Hepatocyte (in vitro differentiated cells): ENCODE measurements at regions not wholly inside any gene's neighbourhood (a gene's known extent, or its start where the extent isn't known, plus 50 kb on each side); places are given as distances from the start of the nearest gene placed in this dataset.
"Not testable (repeated sequence)": the region's sequence is repeated elsewhere in the genome, so short reads cannot be mapped to it uniquely, and the experiment has no call there.

ENCODE experiments used
- DNase-seq: peaks from one replicate; pipeline ENCODE4 v3.0.0-alpha.2; 2016; ENCODE audit warnings: low spot score
- H2AFZ ChIP-seq: fragments of 200-600 bp; sonication (generic); 2 replicates; pipeline ENCODE4 v1.6.0; 2016; ENCODE audit warnings: antibody characterized with exemption, mild to moderate bottlenecking
- H3K27ac ChIP-seq: fragments of 200-600 bp; sonication (generic); 2 replicates; pipeline ENCODE4 v1.5.1; 2016; ENCODE audit warnings: mild to moderate bottlenecking
- H3K27me3 ChIP-seq: fragments of 200-600 bp; sonication (generic); 2 replicates; pipeline ENCODE4 v1.6.1; 2016
- H3K36me3 ChIP-seq: fragments of 200-600 bp; sonication (generic); replicated peaks from 2 replicates; pipeline ENCODE4 v1.5.1; 2016; ENCODE audit warnings: low read depth; ENCODE audit not compliant: insufficient read depth
- H3K4me1 ChIP-seq: fragments of 200-600 bp; sonication (generic); 2 replicates; pipeline ENCODE4 v1.5.1; 2016; ENCODE audit warnings: mild to moderate bottlenecking, moderate library complexity; ENCODE audit not compliant: insufficient read depth
- H3K4me2 ChIP-seq: fragments of 200-600 bp; sonication (generic); 2 replicates; pipeline ENCODE4 v1.6.0; 2016
- H3K4me3 ChIP-seq: fragments of 200-600 bp; sonication (generic); 2 replicates; pipeline ENCODE4 v1.5.1; 2016; ENCODE audit warnings: mild to moderate bottlenecking
- H3K79me2 ChIP-seq: fragments of 200-600 bp; sonication (generic); 2 replicates; pipeline ENCODE4 v1.6.0; 2017; ENCODE audit warnings: mild to moderate bottlenecking
- H3K9me2 ChIP-seq: fragments of 200-600 bp; sonication (generic); replicated peaks from 2 replicates; pipeline ENCODE4 v1.6.0; 2017; ENCODE audit warnings: mild to moderate bottlenecking; ENCODE audit not compliant: insufficient read depth
- H3K9me3 ChIP-seq: fragments of 200-600 bp; sonication (generic); 2 replicates; pipeline ENCODE4 v1.5.1; 2016; ENCODE audit warnings: low read depth, mild to moderate bottlenecking
- H4K20me1 ChIP-seq: fragments of 200-600 bp; sonication (generic); 2 replicates; pipeline ENCODE4 v1.6.0; 2016; ENCODE audit warnings: mild to moderate bottlenecking; ENCODE audit not compliant: insufficient read depth, poor library complexity, severe bottlenecking
- WGBS: methylation state at CpG from one replicate; pipeline ENCODE4 v1.1.6; 2016; ENCODE audit warnings: low lambda C conversion rate; ENCODE audit errors: missing lambda C conversion rate; 5-methylcytosine and 5-hydroxymethylcytosine counted together

DNA sequence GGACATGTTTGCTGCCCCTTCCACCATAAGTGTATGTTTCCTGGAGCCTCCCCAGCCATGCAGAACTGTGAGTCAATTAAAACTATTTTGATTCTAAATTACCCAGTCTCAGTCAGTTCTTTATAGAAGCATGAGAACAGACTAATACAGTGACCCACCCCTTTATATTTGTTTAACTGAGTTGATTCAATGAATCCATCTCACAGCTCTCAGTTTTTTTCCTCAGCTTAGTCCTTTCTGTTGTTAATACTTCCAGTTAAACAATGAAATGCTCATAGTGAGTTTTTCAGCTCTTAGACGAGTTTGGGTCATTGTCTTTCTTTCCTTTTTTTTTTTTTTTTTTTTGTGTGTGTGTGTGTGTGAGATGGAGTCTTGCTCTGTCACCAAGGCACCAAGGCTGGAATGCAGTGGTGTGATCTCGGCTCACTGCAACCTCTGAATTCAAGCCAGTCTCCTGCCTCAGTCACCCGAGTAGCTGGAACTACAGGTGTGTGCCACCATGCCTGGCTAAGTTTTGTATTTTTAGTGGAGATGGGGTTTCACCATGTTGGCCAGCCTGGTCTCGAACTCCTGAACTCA lies 627.4 kb downstream of the SPATA31A7 start:
- not testable (repeated sequence) for H3K9me3 ChIP-seq

GRCh38 chr9:61853624-61854259 lies 663.9 kb downstream of the SPATA31A7 start:
- not testable (repeated sequence) for H4K20me1 ChIP-seq, H2AFZ ChIP-seq, H3K4me1 ChIP-seq, H3K9me2 ChIP-seq, H3K27ac ChIP-seq, H3K36me3 ChIP-seq, DNase-seq, H3K27me3 ChIP-seq, H3K9me3 ChIP-seq, H3K4me3 ChIP-seq, H3K79me2 ChIP-seq
- peak overlapping the region; percentile 62 for H3K4me2 ChIP-seq
- WGBS = 28% methylated on average over 18 of the region's 40 CpGs

More for the DNA sequence above, 627.4 kb downstream of the SPATA31A7 start:
- not testable (repeated sequence) for H3K27ac ChIP-seq, H3K4me3 ChIP-seq, H3K27me3 ChIP-seq, H3K36me3 ChIP-seq, DNase-seq, H3K79me2 ChIP-seq, H3K4me2 ChIP-seq, H3K4me1 ChIP-seq, H2AFZ ChIP-seq, H3K9me2 ChIP-seq, H4K20me1 ChIP-seq
- WGBS = no CpG with 5 or more reads among the region's 4 CpGs

- not testable (repeated sequence) for H3K79me2 ChIP-seq, H3K36me3 ChIP-seq, H4K20me1 ChIP-seq, H3K9me2 ChIP-seq, H3K4me1 ChIP-seq, H3K27ac ChIP-seq, H3K27me3 ChIP-seq, H3K9me3 ChIP-seq, H2AFZ ChIP-seq, H3K4me3 ChIP-seq, DNase-seq
- no CpG with 5 or more reads among the region's 21 CpGs for WGBS
- peak overlapping the region; percentile 62 for H3K4me2 ChIP-seq
These were observed 664.4 kb downstream of the SPATA31A7 start for GRCh38 chr9:61854260-61854640.

DNA sequence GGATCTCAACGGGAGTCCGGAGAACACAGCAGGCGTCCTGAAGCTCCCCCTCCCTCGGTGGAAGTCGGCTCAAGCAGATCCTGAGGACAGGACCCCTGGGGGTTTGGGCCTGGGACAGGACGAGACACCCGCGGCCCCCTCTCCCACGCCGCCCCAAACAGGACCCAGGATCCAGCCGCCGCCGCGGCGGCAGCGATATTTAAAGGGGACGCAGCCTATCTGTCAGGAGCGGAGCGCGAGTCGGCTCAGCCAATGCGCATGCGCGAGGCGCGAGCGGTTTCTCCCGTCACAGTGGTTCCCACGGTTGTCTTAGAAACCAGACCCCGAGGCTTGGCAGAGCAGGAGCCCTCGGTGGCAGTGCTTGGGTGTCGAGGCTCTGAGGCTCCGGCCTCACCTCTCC lies 666.4 kb downstream of the SPATA31A7 start:
- H3K4me2 ChIP-seq, H3K27ac ChIP-seq, DNase-seq, H3K79me2 ChIP-seq, H3K27me3 ChIP-seq, H3K4me1 ChIP-seq, H3K36me3 ChIP-seq, H4K20me1 ChIP-seq, H3K9me2 ChIP-seq, H3K4me3 ChIP-seq, H3K9me3 ChIP-seq, H2AFZ ChIP-seq: not testable (repeated sequence)
- no CpG with 5 or more reads among the region's 33 CpGs for WGBS

GRCh38 chr9:61856858-61857453 lies 667.1 kb downstream of the SPATA31A7 start:
- H4K20me1 ChIP-seq, H3K9me2 ChIP-seq, H3K27me3 ChIP-seq, DNase-seq, H3K4me1 ChIP-seq, H3K36me3 ChIP-seq, H2AFZ ChIP-seq, H3K27ac ChIP-seq, H3K4me2 ChIP-seq, H3K4me3 ChIP-seq, H3K9me3 ChIP-seq, H3K79me2 ChIP-seq: not testable (repeated sequence)
- WGBS = 52% methylated on average over 8 of the region's 28 CpGs

- H3K79me2 ChIP-seq, H3K4me1 ChIP-seq, H2AFZ ChIP-seq, H3K9me3 ChIP-seq, H3K4me2 ChIP-seq, H3K9me2 ChIP-seq, H3K27me3 ChIP-seq, H4K20me1 ChIP-seq, H3K4me3 ChIP-seq, H3K36me3 ChIP-seq, H3K27ac ChIP-seq, DNase-seq: not testable (repeated sequence)
- no CpG with 5 or more reads among the region's 42 CpGs for WGBS
These were observed 668.0 kb downstream of the SPATA31A7 start for GRCh38 chr9:61857709-61858351.

GRCh38 chr9:61862431-61862971 lies 672.7 kb downstream of the SPATA31A7 start:
- not testable (repeated sequence) for H3K4me1 ChIP-seq, H3K9me3 ChIP-seq, H3K79me2 ChIP-seq, H3K36me3 ChIP-seq, DNase-seq, H3K4me3 ChIP-seq, H4K20me1 ChIP-seq, H3K4me2 ChIP-seq, H3K27ac ChIP-seq, H3K9me2 ChIP-seq, H2AFZ ChIP-seq, H3K27me3 ChIP-seq
- WGBS = 83% methylated on average over 12 of the region's 29 CpGs

DNA sequence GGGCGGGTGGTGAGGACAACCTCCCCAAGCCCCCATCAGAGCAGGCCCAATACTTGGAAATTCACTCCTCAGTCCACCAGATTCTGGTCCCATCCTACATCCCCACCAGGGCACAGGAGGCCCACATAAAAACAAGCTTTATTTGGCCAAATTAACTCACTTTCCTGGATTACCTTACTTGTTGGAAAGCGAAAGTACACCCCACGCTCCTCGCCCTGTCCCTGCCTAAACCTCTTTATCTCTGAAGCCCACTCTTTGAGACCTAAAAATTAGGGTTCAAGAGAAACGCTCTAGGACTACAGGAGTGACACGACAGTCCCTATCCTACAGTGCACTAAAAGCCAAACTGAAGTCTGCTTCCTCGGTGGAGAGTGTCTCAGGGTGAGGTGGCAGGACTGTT lies 674.6 kb downstream of the SPATA31A7 start:
- 84% methylated on average over 4 of the region's 7 CpGs for WGBS
- not testable (repeated sequence) for H3K27me3 ChIP-seq, H3K79me2 ChIP-seq, H3K27ac ChIP-seq, H3K36me3 ChIP-seq, H3K4me3 ChIP-seq, H4K20me1 ChIP-seq, H3K9me2 ChIP-seq, DNase-seq, H3K9me3 ChIP-seq, H3K4me2 ChIP-seq, H2AFZ ChIP-seq, H3K4me1 ChIP-seq
